GM12878 (cell line): ENCODE measurements at regions not wholly inside any gene's neighbourhood (a gene's known extent, or its start where the extent isn't known, plus 50 kb on each side); places are given as distances from the start of the nearest gene placed in this dataset.

Experiments used
- ATAC-seq: fragments of 200-7000 bp; cut with Tn5 transposase; 3 replicates; pipeline ENCODE4 v1.9.1; 2020; ENCODE audit warnings: mild to moderate bottlenecking, moderate library complexity
- BruUV-seq: library from RNA; stranded (reverse); fragments of 400-500 nt; replicated peaks from 2 replicates; lab custom pipeline; 2021; lab: Mats Ljungman, UMichigan
- CTCF ChIA-PET: fragments of 300-600 bp; sonication (Branson Sonifier 250); formaldehyde crosslinking; extraction: SDS; loops from one replicate; lab custom pipeline; 2021; ENCODE audit warnings: inconsistent platforms; lab: Yijun Ruan, JAX
- POLR2A ChIA-PET: fragments of 350-600 bp; formaldehyde crosslinking; extraction: SDS; loops from one replicate; lab custom pipeline; 2021; ENCODE audit warnings: inconsistent platforms; lab: Charles Lee
- RAD21 ChIA-PET: fragments of 300-600 bp; sonication (Branson Sonifier 250); formaldehyde crosslinking; loops from one replicate; lab custom pipeline; 2023; ENCODE audit warnings: antibody characterized with exemption; ENCODE audit not compliant: unreplicated experiment; lab: Charles Lee
- SMC1A ChIA-PET: fragments of 300-600 bp; sonication (Branson Sonifier 250); formaldehyde crosslinking; loops from one replicate; lab custom pipeline; 2023; ENCODE audit not compliant: unreplicated experiment, uncharacterized antibody; lab: Charles Lee
- DNase-seq: peaks from one replicate; pipeline ENCODE4 v3.0.0-alpha.2; 2011; ENCODE audit warnings: low read depth, low spot score
- FAIRE-seq: peaks from 3 replicates; lab custom pipeline; 2011; peaks lifted over from hg19 to GRCh38; lab: Jason Lieb, UNC
- H2AFZ ChIP-seq: 2 replicates; pipeline ENCODE4 v1.6.0; 2011; ENCODE audit warnings: low read depth, low read length, control low read depth; ENCODE audit not compliant: control insufficient read depth
- H3K27ac ChIP-seq: 2 replicates; pipeline ENCODE4 v1.5.1; 2011; ENCODE audit warnings: control low read depth; ENCODE audit not compliant: control insufficient read depth, insufficient read depth
- H3K27me3 ChIP-seq, 2 experiments: replicated peaks in 1 of 2; 2 replicates each; pipeline versions ENCODE4 v1.6.0 to v1.6.1; 2011; ENCODE audit warnings: low read length in 1 of 2; ENCODE audit not compliant: control insufficient read depth in 2 of 2, insufficient read depth in 2 of 2
- H3K36me3 ChIP-seq, 2 experiments: 2 replicates each; pipeline ENCODE4 v1.5.1; 2011; ENCODE audit warnings: low read length in 1 of 2; ENCODE audit not compliant: control insufficient read depth in 2 of 2, insufficient read depth in 2 of 2
- H3K4me1 ChIP-seq: 2 replicates; pipeline ENCODE4 v1.6.1; 2011; ENCODE audit warnings: mild to moderate bottlenecking, low read length, moderate library complexity, mixed read lengths; ENCODE audit not compliant: control insufficient read depth, insufficient read depth
- H3K4me2 ChIP-seq: 2 replicates; pipeline ENCODE4 v1.6.0; 2011; ENCODE audit warnings: control low read depth; ENCODE audit not compliant: control insufficient read depth, insufficient read depth
- H3K4me3 ChIP-seq: fragments of 200-600 bp; sonication (generic); 2 replicates; pipeline ENCODE4 v1.5.1; 2016
- H3K79me2 ChIP-seq: 2 replicates; pipeline ENCODE4 v1.6.0; 2011; ENCODE audit warnings: low read length; ENCODE audit not compliant: control insufficient read depth, insufficient read depth
- H3K9ac ChIP-seq: 2 replicates; pipeline ENCODE4 v1.8.0; 2011; ENCODE audit warnings: low read length, control low read depth, mixed read lengths; ENCODE audit not compliant: control insufficient read depth, insufficient read depth
- H3K9me3 ChIP-seq: replicated peaks from 3 replicates; pipeline ENCODE4 v1.5.1; 2011; ENCODE audit warnings: mild to moderate bottlenecking, low read length; ENCODE audit not compliant: control insufficient read depth, insufficient read depth
- H4K20me1 ChIP-seq: 2 replicates; pipeline ENCODE4 v1.6.0; 2011; ENCODE audit not compliant: control insufficient read depth, insufficient read depth
- CHD1 ChIP-seq: IDR thresholded peaks from 2 replicates; pipeline ENCODE4 v1.6.1; 2012; ENCODE audit warnings: low read depth, low read length, improper control_type of control experiment
- CTCF ChIP-seq, 3 experiments: IDR thresholded peaks in 2 of 3; conservative IDR thresholded peaks in 1 of 3; 2 replicates each; pipeline ENCODE4 v1.5.1; 2011; ENCODE audit warnings: low read depth in 3 of 3, low read length in 3 of 3, mild to moderate bottlenecking in 3 of 3, control low read depth in 2 of 3, moderate library complexity in 2 of 3, inconsistent platforms in 1 of 3, mixed read lengths in 1 of 3; ENCODE audit not compliant: control insufficient read depth in 2 of 3, insufficient read depth in 1 of 3; ENCODE audit errors: extremely low read depth in 1 of 3
- EZH2 ChIP-seq: IDR thresholded peaks from 2 replicates; pipeline ENCODE4 v1.6.1; 2012; ENCODE audit warnings: low read depth, mild to moderate bottlenecking, control low read depth, inconsistent platforms, low read length, borderline replicate concordance; ENCODE audit not compliant: control insufficient read depth
- IKZF2 ChIP-seq, 2 experiments: fragments of 450-650 bp; IDR thresholded peaks; 2 replicates each; pipeline ENCODE4 v1.6.1; 2017; ENCODE audit warnings: mild to moderate bottlenecking in 2 of 2, moderate library complexity in 2 of 2
- JUNB ChIP-seq: IDR thresholded peaks from 2 replicates; pipeline ENCODE4 v1.6.1; 2016; ENCODE audit warnings: antibody characterized with exemption, mild to moderate bottlenecking
- POLR2A ChIP-seq: IDR thresholded peaks from 2 replicates; pipeline ENCODE4 v1.6.1; 2011; ENCODE audit warnings: low read depth, mild to moderate bottlenecking, low read length
- POLR2AphosphoS5 ChIP-seq: IDR thresholded peaks from 2 replicates; pipeline ENCODE4 v1.6.1; 2011; ENCODE audit warnings: mild to moderate bottlenecking, low read length, inconsistent platforms
- STAT1 ChIP-seq: fragments of 450-650 bp; conservative IDR thresholded peaks from 2 replicates; pipeline ENCODE4 v1.6.1; 2014; ENCODE audit warnings: antibody characterized with exemption, mild to moderate bottlenecking
- STAT3 ChIP-seq: IDR thresholded peaks from 2 replicates; pipeline ENCODE4 v1.6.1; 2011; ENCODE audit warnings: low read depth, low read length, improper control_type of control experiment
- TCF3 ChIP-seq: IDR thresholded peaks from 2 replicates; pipeline ENCODE4 v1.6.1; 2012; ENCODE audit warnings: low read depth, mild to moderate bottlenecking, low read length, borderline replicate concordance; ENCODE audit not compliant: insufficient read depth
- USF1 ChIP-seq: IDR thresholded peaks from 2 replicates; pipeline ENCODE4 v1.6.1; 2011; ENCODE audit warnings: borderline replicate concordance, low read depth, mild to moderate bottlenecking, moderate library complexity, mixed read lengths, low read length; ENCODE audit not compliant: insufficient read depth; ENCODE audit errors: extremely low read length
- USF2 ChIP-seq: IDR thresholded peaks from 2 replicates; pipeline ENCODE4 v1.6.1; 2011; ENCODE audit warnings: low read depth, low read length, improper control_type of control experiment, borderline replicate concordance
- YBX1 ChIP-seq: fragments of 450-650 bp; IDR thresholded peaks from 2 replicates; pipeline ENCODE4 v1.6.1; 2016; ENCODE audit warnings: antibody characterized with exemption
- ZBTB33 ChIP-seq: fragments of 450-650 bp; IDR thresholded peaks from 2 replicates; pipeline ENCODE4 v1.6.1; 2017; ENCODE audit warnings: mild to moderate bottlenecking
- ZBTB4 ChIP-seq: fragments of 450-650 bp; formaldehyde crosslinking; IDR thresholded peaks from 2 replicates; pipeline ENCODE4 v1.4.0; 2022; ENCODE audit warnings: mild to moderate bottlenecking, moderate library complexity
- ZNF384 ChIP-seq: IDR thresholded peaks from 2 replicates; pipeline ENCODE4 v1.6.1; 2012; ENCODE audit warnings: low read depth, mild to moderate bottlenecking, low read length, improper control_type of control experiment, borderline replicate concordance
- in situ Hi-C: fragments of 300-500 bp; cut with MboI; formaldehyde crosslinking; loops from 9 replicates; pipeline ENCODE4 v1.14.3; 2018; ENCODE audit warnings: mixed read lengths
- intact Hi-C: fragments of 100-400 bp; cut with micrococcal nuclease; formaldehyde crosslinking; loops from one replicate; pipeline ENCODE4 v1.14.2; 2022; ENCODE audit not compliant: unreplicated experiment

GRCh38 chr5:15992918-15993317, 186.7 kb downstream of the MARCHF11 start (continued):
- no peak for TF ChIP-seq CTCF (IDR thresholded peaks at IDR 0.05 in 2 of 3, conservative IDR thresholded peaks at IDR 0.05 in 1 of 3; ENCODE audit: control insufficient read depth in 2 of 3, extremely low read depth in 1 of 3, insufficient read depth in 1 of 3, low read depth in 3 of 3, low read length in 3 of 3)
- TF ChIP-seq CHD1, result no peak
- no peak for TF ChIP-seq USF2
- no peak for TF ChIP-seq ZBTB4

- H4K20me1 ChIP-seq, result no peaks in the 10 kb centered on the region
- in situ Hi-C loops, result no loop called here
- no peak for TF ChIP-seq POLR2AphosphoS5
- TF ChIP-seq EZH2, result no peak
- TF ChIP-seq POLR2A, result no peak
- TF ChIP-seq JUNB, result no peak
- TF ChIP-seq ZBTB33, result no peak
- no peak for TF ChIP-seq STAT3
- TF ChIP-seq USF1, result no peak
- TF ChIP-seq ZNF384, result no peak
- no peak for TF ChIP-seq TCF3
- no peak for TF ChIP-seq STAT1
- TF ChIP-seq YBX1, result no peak
- TF ChIP-seq IKZF2 (IDR thresholded peaks at IDR 0.05), result no peak
Observed at GRCh38 chr5:15991586-15991985, 188.0 kb downstream of the MARCHF11 start.

More at GRCh38 chr5:15991586-15991985, 188.0 kb downstream of the MARCHF11 start:
- SMC1A ChIA-PET, result no interaction called here
- POLR2A ChIA-PET, result no interaction called here
- ATAC-seq (no peak), DNase-seq (no peak), FAIRE-seq (no peak)
- CTCF ChIA-PET, result no interaction called here
- RAD21 ChIA-PET, result no interaction called here
- Histone ChIP-seq H3K4me2 (no peak overlapping the region), H3K4me3 (no peak overlapping the region), H3K79me2 (no peaks in the 10 kb centered on the region), H3K9me3 (no peaks in the 10 kb centered on the region), H3K36me3 (no peaks in the 10 kb centered on the region), H3K4me1 (no peaks in the 10 kb centered on the region), H3K9ac (no peak overlapping the region), H3K27me3 (no peaks in the 10 kb centered on the region), H3K27ac (no peak overlapping the region), H2AFZ (no peak overlapping the region)
- no TSS peak for BruUV-seq
- intact Hi-C loops, result loop anchor here (10.0 kb wide), 1 partner anchor 307 kb away; no protein-coding TSS in a partner anchor
